ENCODE measurements at regions not wholly inside any gene's neighbourhood (a gene's known extent, or its start where the extent isn't known, plus 50 kb on each side); places are given as distances from the start of the nearest gene placed in this dataset.

DNA sequence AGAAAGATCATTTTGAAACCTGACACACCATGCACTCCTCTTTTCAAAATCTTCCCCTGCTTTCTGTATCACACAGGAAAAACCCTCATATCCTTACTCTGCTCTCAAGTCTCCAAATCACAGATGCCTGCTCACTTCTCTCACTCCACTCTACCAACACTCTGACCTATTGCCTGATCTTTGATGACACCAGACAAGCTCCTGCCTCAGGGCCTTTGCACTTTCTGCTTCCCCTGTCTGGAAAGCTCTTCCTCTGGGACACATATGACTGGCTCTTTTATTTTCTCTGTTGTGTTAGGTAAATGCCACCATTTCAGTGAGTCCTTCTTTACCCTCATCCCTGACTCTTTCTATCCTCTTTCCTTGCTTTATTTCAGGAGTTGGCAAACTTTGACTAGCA lies 1300.7 kb upstream of the ZEB2 start:
- TF ChIP-seq, protein P1, sequence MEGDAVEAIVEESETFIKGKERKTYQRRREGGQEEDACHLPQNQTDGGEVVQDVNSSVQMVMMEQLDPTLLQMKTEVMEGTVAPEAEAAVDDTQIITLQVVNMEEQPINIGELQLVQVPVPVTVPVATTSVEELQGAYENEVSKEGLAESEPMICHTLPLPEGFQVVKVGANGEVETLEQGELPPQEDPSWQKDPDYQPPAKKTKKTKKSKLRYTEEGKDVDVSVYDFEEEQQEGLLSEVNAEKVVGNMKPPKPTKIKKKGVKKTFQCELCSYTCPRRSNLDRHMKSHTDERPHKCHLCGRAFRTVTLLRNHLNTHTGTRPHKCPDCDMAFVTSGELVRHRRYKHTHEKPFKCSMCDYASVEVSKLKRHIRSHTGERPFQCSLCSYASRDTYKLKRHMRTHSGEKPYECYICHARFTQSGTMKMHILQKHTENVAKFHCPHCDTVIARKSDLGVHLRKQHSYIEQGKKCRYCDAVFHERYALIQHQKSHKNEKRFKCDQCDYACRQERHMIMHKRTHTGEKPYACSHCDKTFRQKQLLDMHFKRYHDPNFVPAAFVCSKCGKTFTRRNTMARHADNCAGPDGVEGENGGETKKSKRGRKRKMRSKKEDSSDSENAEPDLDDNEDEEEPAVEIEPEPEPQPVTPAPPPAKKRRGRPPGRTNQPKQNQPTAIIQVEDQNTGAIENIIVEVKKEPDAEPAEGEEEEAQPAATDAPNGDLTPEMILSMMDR (conservative IDR thresholded peaks at IDR 0.05 in 1 of 2, IDR thresholded peaks at IDR 0.05 in 1 of 2; ENCODE audit: low read depth in 1 of 2, low read length in 2 of 2) = no peak
- TF ChIP-seq EZH2 (IDR thresholded peaks at IDR 0.05; ENCODE audit: low read length, missing control alignments) = no peak

Data from fibroblast of lung (primary cell).